ENCODE measurements at regions not wholly inside any gene's neighbourhood (a gene's known extent, or its start where the extent isn't known, plus 50 kb on each side); places are given as distances from the start of the nearest gene placed in this dataset.

GRCh38 chr13:33526718-33527117 is 241.2 kb upstream of the STARD13 start:
- Histone ChIP-seq H3K9me3 (replicated peaks; ENCODE audit: insufficient read depth, low read length) (no peaks in the 10 kb centered on the region), H2AFZ (ENCODE audit: low read length) (no peak overlapping the region)

GRCh38 chr13:33528896-33529295 is 243.3 kb upstream of the STARD13 start:
- Histone ChIP-seq H3K4me3 (ENCODE audit: low read length) (no peak overlapping the region), H3K4me1 (ENCODE audit: low read length) (no peaks in the 10 kb centered on the region), H3K27ac (ENCODE audit: low read length) (no peak overlapping the region)

More at GRCh38 chr13:33526718-33527117, 241.2 kb upstream of the STARD13 start:
- Histone ChIP-seq H3K9me2 (replicated peaks; ENCODE audit: insufficient read depth, low read length) (no peaks in the 10 kb centered on the region), H3F3A (ENCODE audit: insufficient read depth, low read length) (no peaks in the 10 kb centered on the region), H3K27me3 (replicated peaks; ENCODE audit: insufficient read depth, low read length) (no peaks in the 10 kb centered on the region), H3K4me1 (ENCODE audit: low read length) (no peaks in the 10 kb centered on the region), H3K36me3 (replicated peaks; ENCODE audit: insufficient read depth, low read length) (no peaks in the 10 kb centered on the region), H3K4me3 (ENCODE audit: low read length) (no peak overlapping the region), H3K4me2 (ENCODE audit: low read depth, low read length) (no peak overlapping the region), H3K79me2 (ENCODE audit: low read length) (no peaks in the 10 kb centered on the region), H3K9ac (ENCODE audit: low read length) (no peak overlapping the region), H3K27ac (ENCODE audit: low read length) (no peak overlapping the region), H4K20me1 (ENCODE audit: insufficient read depth, low read length) (no peaks in the 10 kb centered on the region)
- no peak for TF ChIP-seq CTCF (IDR thresholded peaks at IDR 0.05; ENCODE audit: low read length)
- no peak for TF ChIP-seq EZH2 (optimal IDR thresholded peaks at IDR 0.05; ENCODE audit: low read depth, low read length)
- no peak for TF ChIP-seq EZH2phosphoT487 (IDR thresholded peaks at IDR 0.05; ENCODE audit: low read length)
- no peak for DNase-seq

GRCh38 chr13:33531484-33531883 is 245.9 kb upstream of the STARD13 start:
- no peaks in the 10 kb centered on the region for H4K20me1 ChIP-seq (ENCODE audit: insufficient read depth, low read length)
- H3K36me3 ChIP-seq (replicated peaks; ENCODE audit: insufficient read depth, low read length), result no peaks in the 10 kb centered on the region
- no peak overlapping the region for H3K9ac ChIP-seq (ENCODE audit: low read length)
- H3K9me3 ChIP-seq (replicated peaks; ENCODE audit: insufficient read depth, low read length), result no peaks in the 10 kb centered on the region
- no peaks in the 10 kb centered on the region for H3K4me1 ChIP-seq (ENCODE audit: low read length)
- DNase-seq, result no peak
- no peak overlapping the region for H3K4me3 ChIP-seq (ENCODE audit: low read length)
- no peaks in the 10 kb centered on the region for H3K27me3 ChIP-seq (replicated peaks; ENCODE audit: insufficient read depth, low read length)
- H3K9me2 ChIP-seq (replicated peaks; ENCODE audit: insufficient read depth, low read length), result no peaks in the 10 kb centered on the region
- no peak overlapping the region for H2AFZ ChIP-seq (ENCODE audit: low read length)
- H3K79me2 ChIP-seq (ENCODE audit: low read length), result no peaks in the 10 kb centered on the region
- H3F3A ChIP-seq (ENCODE audit: insufficient read depth, low read length), result no peaks in the 10 kb centered on the region
- no peak overlapping the region for H3K4me2 ChIP-seq (ENCODE audit: low read depth, low read length)
- H3K27ac ChIP-seq (ENCODE audit: low read length), result no peak overlapping the region
- no peak for TF ChIP-seq CTCF (IDR thresholded peaks at IDR 0.05; ENCODE audit: low read length)
- TF ChIP-seq EZH2phosphoT487 (IDR thresholded peaks at IDR 0.05; ENCODE audit: low read length), result no peak
- TF ChIP-seq EZH2 (optimal IDR thresholded peaks at IDR 0.05; ENCODE audit: low read depth, low read length), result no peak

More at GRCh38 chr13:33528896-33529295, 243.3 kb upstream of the STARD13 start:
- no peaks in the 10 kb centered on the region for H3K9me2 ChIP-seq (replicated peaks; ENCODE audit: insufficient read depth, low read length)
- H3K4me2 ChIP-seq (ENCODE audit: low read depth, low read length), result no peak overlapping the region
- no peaks in the 10 kb centered on the region for H3F3A ChIP-seq (ENCODE audit: insufficient read depth, low read length)
- no peaks in the 10 kb centered on the region for H3K36me3 ChIP-seq (replicated peaks; ENCODE audit: insufficient read depth, low read length)
- H2AFZ ChIP-seq (ENCODE audit: low read length), result no peak overlapping the region
- H3K79me2 ChIP-seq (ENCODE audit: low read length), result no peaks in the 10 kb centered on the region
- H3K27me3 ChIP-seq (replicated peaks; ENCODE audit: insufficient read depth, low read length), result no peaks in the 10 kb centered on the region
- TF ChIP-seq EZH2phosphoT487 (IDR thresholded peaks at IDR 0.05; ENCODE audit: low read length) (no peak), EZH2 (optimal IDR thresholded peaks at IDR 0.05; ENCODE audit: low read depth, low read length) (no peak), CTCF (IDR thresholded peaks at IDR 0.05; ENCODE audit: low read length) (no peak)
- DNase-seq, result no peak
- H3K9me3 ChIP-seq (replicated peaks; ENCODE audit: insufficient read depth, low read length), result no peaks in the 10 kb centered on the region
- H4K20me1 ChIP-seq (ENCODE audit: insufficient read depth, low read length), result no peaks in the 10 kb centered on the region
- no peak overlapping the region for H3K9ac ChIP-seq (ENCODE audit: low read length)
